ENCODE measurements at regions not wholly inside any gene's neighbourhood (a gene's known extent, or its start where the extent isn't known, plus 50 kb on each side); places are given as distances from the start of the nearest gene placed in this dataset.

DNA sequence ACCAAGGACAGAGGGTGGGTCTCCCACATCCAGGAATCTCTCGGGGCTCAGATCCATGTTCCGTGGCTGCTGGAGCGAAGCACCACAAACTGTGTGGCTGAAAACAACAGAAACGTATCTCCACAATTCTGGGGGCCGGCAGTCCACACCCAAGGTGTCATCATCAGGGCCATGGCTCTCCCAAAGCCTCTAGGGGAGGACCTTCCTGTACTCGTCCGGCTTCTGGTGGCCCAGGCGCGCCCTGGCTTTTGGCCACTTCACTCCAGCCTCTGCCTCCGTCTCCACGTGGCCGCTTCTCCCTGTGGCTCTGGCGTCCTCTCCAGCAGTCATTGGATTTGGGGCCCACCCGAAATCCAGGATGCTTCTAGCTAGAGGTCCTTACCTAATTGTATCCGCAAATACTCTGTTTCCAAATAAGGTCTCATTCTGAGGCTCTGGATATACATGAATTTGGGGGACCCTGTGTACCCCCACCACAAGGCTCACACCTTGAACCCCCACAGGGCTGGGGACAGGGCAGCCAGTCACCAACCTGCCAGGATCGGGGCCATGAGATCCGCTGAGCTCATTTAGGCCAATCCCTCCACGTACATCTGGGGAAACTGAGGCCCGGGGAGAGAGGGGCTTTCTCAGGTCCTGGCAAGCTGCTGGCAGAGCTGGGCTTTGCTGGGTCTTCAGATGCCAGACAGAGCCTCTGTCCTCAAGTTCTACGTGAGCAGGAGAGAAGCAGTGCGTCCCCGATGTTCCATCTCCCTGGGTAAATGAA is 158.2 kb downstream of the OLFM1 start:
- H3K27ac Mint-ChIP-seq (ENCODE audit: low read depth, unreplicated experiment) = no peak overlapping the region
- no peak for DNase-seq (ENCODE audit: unreplicated experiment)
- no peaks in the 10 kb centered on the region for H3K36me3 Mint-ChIP-seq (ENCODE audit: insufficient read depth, unreplicated experiment)
- POLR2A ChIA-PET = no interaction called here
- TF ChIP-seq, protein P1, sequence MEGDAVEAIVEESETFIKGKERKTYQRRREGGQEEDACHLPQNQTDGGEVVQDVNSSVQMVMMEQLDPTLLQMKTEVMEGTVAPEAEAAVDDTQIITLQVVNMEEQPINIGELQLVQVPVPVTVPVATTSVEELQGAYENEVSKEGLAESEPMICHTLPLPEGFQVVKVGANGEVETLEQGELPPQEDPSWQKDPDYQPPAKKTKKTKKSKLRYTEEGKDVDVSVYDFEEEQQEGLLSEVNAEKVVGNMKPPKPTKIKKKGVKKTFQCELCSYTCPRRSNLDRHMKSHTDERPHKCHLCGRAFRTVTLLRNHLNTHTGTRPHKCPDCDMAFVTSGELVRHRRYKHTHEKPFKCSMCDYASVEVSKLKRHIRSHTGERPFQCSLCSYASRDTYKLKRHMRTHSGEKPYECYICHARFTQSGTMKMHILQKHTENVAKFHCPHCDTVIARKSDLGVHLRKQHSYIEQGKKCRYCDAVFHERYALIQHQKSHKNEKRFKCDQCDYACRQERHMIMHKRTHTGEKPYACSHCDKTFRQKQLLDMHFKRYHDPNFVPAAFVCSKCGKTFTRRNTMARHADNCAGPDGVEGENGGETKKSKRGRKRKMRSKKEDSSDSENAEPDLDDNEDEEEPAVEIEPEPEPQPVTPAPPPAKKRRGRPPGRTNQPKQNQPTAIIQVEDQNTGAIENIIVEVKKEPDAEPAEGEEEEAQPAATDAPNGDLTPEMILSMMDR (IDR thresholded peaks at IDR 0.05; ENCODE audit: unreplicated experiment) = no peak
- H3K4me3 Mint-ChIP-seq (ENCODE audit: unreplicated experiment) = no peak overlapping the region
- no TSS peak for BruUV-seq (replicated peaks)
- H3K27me3 Mint-ChIP-seq (ENCODE audit: insufficient read depth, unreplicated experiment) = peaks cover 52% of the 10 kb centered on the region
- CTCF ChIA-PET = no interaction called here
- intact Hi-C loops (cut with micrococcal nuclease) = no loop called here
- no peaks in the 10 kb centered on the region for H3K4me1 Mint-ChIP-seq (ENCODE audit: insufficient read depth, unreplicated experiment)
- H3K9me3 Mint-ChIP-seq (ENCODE audit: unreplicated experiment) = no peaks in the 10 kb centered on the region

DNA sequence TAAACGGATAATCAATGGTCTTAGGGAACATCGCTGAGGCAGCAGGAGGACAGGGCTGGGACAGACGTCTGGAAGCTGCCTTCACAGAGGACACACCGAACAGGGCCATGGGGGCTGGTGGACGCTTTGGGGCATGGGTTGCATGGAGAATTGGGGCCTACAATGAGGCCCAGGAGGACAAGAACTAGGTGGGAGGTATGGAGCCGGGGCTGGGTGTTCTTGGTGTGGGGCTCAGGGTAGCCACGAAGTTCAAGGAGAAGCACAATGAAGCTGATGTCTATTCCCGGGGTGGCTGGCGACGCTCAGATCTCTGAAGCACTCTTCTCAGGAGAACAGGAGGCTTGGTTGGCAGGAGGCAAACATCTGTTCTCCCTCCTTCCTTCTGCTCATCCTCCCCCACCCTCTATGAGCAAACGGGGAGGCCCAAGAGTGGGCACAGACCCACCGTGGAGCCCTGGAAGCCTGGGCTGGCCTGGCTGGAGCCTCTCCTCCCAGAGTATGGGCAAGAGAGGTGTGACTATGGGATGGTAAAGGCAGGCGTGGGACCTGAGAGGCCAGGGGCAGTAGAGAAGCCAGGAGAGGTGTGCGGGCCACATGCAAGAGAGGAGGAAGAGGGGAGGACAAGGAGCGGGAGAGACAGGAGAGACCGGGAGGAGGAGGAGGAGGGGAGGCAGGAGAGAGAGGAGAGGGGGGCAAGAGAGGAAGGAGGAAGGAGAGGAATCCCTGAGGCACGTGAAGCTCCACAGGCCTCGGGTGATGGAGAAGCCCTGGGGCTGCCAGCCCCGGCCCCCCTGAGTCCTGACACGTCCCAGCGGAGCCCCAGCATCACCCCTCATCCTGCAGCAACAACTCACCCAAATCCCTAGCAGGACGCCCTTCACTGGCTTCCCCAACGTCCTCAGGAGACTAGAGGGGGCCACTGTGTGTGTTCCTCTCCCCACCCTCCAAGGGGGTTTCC is 159.1 kb downstream of the OLFM1 start:
- no TSS peak for BruUV-seq (replicated peaks)
- H3K4me3 Mint-ChIP-seq (ENCODE audit: unreplicated experiment) = no peak overlapping the region
- DNase-seq (ENCODE audit: unreplicated experiment) = no peak
- ChIA-PET CTCF (no interaction called here), POLR2A (no interaction called here)
- H3K27me3 Mint-ChIP-seq (ENCODE audit: insufficient read depth, unreplicated experiment) = peaks cover 52% of the 10 kb centered on the region
- TF ChIP-seq, protein P1 (IDR thresholded peaks at IDR 0.05; ENCODE audit: unreplicated experiment) = no peak
- intact Hi-C loops (cut with micrococcal nuclease) = no loop called here
- no peaks in the 10 kb centered on the region for H3K9me3 Mint-ChIP-seq (ENCODE audit: unreplicated experiment)
- no peak overlapping the region for H3K27ac Mint-ChIP-seq (ENCODE audit: low read depth, unreplicated experiment)
- no peaks in the 10 kb centered on the region for H3K4me1 Mint-ChIP-seq (ENCODE audit: insufficient read depth, unreplicated experiment)
- no peaks in the 10 kb centered on the region for H3K36me3 Mint-ChIP-seq (ENCODE audit: insufficient read depth, unreplicated experiment)

DNA sequence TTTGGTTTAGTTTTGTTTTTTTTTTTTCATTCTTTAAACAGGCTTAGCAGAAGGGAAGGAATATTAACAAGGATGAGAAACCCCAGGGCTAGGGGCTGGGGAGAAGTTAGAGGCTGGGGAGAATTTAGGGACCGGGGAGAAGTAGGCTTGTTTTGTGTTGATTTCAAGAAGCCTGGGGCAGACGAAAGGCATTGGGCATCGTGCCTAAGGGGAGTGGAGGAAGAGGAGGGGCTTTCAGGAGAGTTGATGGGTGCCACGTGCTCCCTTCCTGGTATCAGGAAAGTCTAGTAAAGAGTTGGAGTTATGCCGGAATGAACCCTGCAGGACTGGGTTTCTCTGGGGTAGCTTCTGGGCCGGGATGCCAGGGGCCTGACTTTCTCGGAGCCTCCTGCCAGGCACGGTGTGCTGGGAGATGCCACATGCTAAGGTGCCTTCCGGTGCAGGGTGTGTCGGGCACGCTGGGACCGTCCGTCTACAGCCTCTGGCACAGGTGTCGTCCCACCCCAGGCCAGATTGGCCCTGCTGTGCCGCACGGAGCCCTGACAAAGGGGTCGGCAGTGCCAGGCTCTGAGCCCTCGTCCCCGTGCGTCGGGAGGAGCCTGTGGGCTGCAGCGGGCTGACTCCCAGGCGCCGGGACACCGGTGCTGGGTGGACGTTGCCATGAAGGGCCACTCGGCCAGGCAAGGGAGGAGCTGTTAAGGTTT is 159.9 kb downstream of the OLFM1 start:
- CTCF ChIA-PET = no interaction called here
- intact Hi-C loops (cut with micrococcal nuclease) = no loop called here
- Mint-ChIP-seq H3K4me3 (ENCODE audit: unreplicated experiment) (no peak overlapping the region), H3K4me1 (ENCODE audit: insufficient read depth, unreplicated experiment) (no peaks in the 10 kb centered on the region), H3K36me3 (ENCODE audit: insufficient read depth, unreplicated experiment) (no peaks in the 10 kb centered on the region), H3K27me3 (ENCODE audit: insufficient read depth, unreplicated experiment) (peaks cover 45% of the 10 kb centered on the region), H3K27ac (ENCODE audit: low read depth, unreplicated experiment) (no peak overlapping the region), H3K9me3 (ENCODE audit: unreplicated experiment) (no peaks in the 10 kb centered on the region)
- POLR2A ChIA-PET = no interaction called here
- no peak for DNase-seq (ENCODE audit: unreplicated experiment)
- TF ChIP-seq, protein P1 (IDR thresholded peaks at IDR 0.05; ENCODE audit: unreplicated experiment) = no peak
- no TSS peak for BruUV-seq (replicated peaks)

DNA sequence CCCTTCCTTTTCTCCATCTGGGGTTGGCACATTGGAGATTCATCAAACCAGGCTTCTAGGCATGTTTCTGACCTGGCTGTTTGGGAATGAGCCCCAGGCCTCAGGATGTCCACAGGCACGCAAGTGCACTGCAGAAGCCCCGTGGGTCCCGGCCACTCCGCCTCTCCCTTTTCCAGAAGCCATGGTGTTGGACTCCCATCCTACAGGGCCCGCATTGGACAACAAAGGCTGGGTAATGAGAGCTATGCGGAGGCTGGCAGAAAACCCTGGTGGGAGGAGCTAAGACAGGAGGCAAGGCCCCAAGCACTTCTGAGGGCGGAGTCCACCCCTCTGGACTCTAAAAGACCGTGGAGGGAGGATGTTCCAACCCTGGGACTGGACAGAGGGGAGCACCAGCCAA is 160.6 kb downstream of the OLFM1 start:
- Mint-ChIP-seq H3K27ac (ENCODE audit: low read depth, unreplicated experiment) (no peak overlapping the region), H3K9me3 (ENCODE audit: unreplicated experiment) (no peaks in the 10 kb centered on the region), H3K27me3 (ENCODE audit: insufficient read depth, unreplicated experiment) (peaks cover 37% of the 10 kb centered on the region), H3K4me1 (ENCODE audit: insufficient read depth, unreplicated experiment) (no peaks in the 10 kb centered on the region), H3K36me3 (ENCODE audit: insufficient read depth, unreplicated experiment) (no peaks in the 10 kb centered on the region), H3K4me3 (ENCODE audit: unreplicated experiment) (no peak overlapping the region)
- CTCF ChIA-PET = no interaction called here
- intact Hi-C loops (cut with micrococcal nuclease) = no loop called here
- TF ChIP-seq, protein P1 (IDR thresholded peaks at IDR 0.05; ENCODE audit: unreplicated experiment) = no peak
- BruUV-seq (replicated peaks) = no TSS peak
- POLR2A ChIA-PET = no interaction called here
- DNase-seq (ENCODE audit: unreplicated experiment) = no peak

Measured in MCF 10A (cell line).